ENCODE measurements at regions not wholly inside any gene's neighbourhood (a gene's known extent, or its start where the extent isn't known, plus 50 kb on each side); places are given as distances from the start of the nearest gene placed in this dataset.

GRCh38 chr4:19038231-19038630 is 1016.7 kb upstream of the LCORL start:
- Histone ChIP-seq H3K4me1 (no peaks in the 10 kb centered on the region), H3K9me3 (no peaks in the 10 kb centered on the region), H3K9ac (ENCODE audit: low read depth in 2 of 2, low read length in 2 of 2) (no peak overlapping the region), H3K4me3 (no peak overlapping the region), H3K27ac (no peak overlapping the region), H3K36me3 (no peaks in the 10 kb centered on the region), H3K27me3 (no peaks in the 10 kb centered on the region)
- intact Hi-C loops (cut with DNase I): no loop called here
- TF ChIP-seq CTCF (IDR thresholded peaks at IDR 0.05): no peak
- no peak for DNase-seq

- intact Hi-C loops (cut with DNase I): no loop called here
- Histone ChIP-seq H3K4me1 (no peaks in the 10 kb centered on the region), H3K9ac (ENCODE audit: low read depth in 2 of 2, low read length in 2 of 2) (no peak overlapping the region), H3K27ac (no peak overlapping the region), H3K27me3 (no peaks in the 10 kb centered on the region), H3K9me3 (no peaks in the 10 kb centered on the region), H3K4me3 (no peak overlapping the region), H3K36me3 (no peaks in the 10 kb centered on the region)
- TF ChIP-seq CTCF (IDR thresholded peaks at IDR 0.05): no peak
- DNase-seq: no peak
Observed at GRCh38 chr4:19033816-19034733, 1012.5 kb upstream of the LCORL start.

- Histone ChIP-seq H3K4me3 (no peak overlapping the region), H3K36me3 (no peaks in the 10 kb centered on the region), H3K9me3 (no peaks in the 10 kb centered on the region), H3K9ac (ENCODE audit: low read depth in 2 of 2, low read length in 2 of 2) (no peak overlapping the region), H3K4me1 (no peaks in the 10 kb centered on the region), H3K27me3 (no peaks in the 10 kb centered on the region), H3K27ac (no peak overlapping the region)
- intact Hi-C loops (cut with DNase I): no loop called here
- DNase-seq: no peak
- no peak for TF ChIP-seq CTCF (IDR thresholded peaks at IDR 0.05)
Observed at GRCh38 chr4:19030536-19030935, 1009.0 kb upstream of the LCORL start.

- Histone ChIP-seq H3K27ac (no peak overlapping the region), H3K4me3 (no peak overlapping the region)
- DNase-seq: no peak
Observed at GRCh38 chr4:19030048-19030447, 1008.5 kb upstream of the LCORL start.

GRCh38 chr4:19026281-19026680 is 1004.7 kb upstream of the LCORL start:
- Histone ChIP-seq H3K27me3 (no peaks in the 10 kb centered on the region), H3K4me3 (no peak overlapping the region), H3K36me3 (no peaks in the 10 kb centered on the region), H3K4me1 (no peaks in the 10 kb centered on the region), H3K9ac (ENCODE audit: low read depth in 2 of 2, low read length in 2 of 2) (no peak overlapping the region), H3K9me3 (no peaks in the 10 kb centered on the region), H3K27ac (no peak overlapping the region)
- no peak for TF ChIP-seq CTCF (IDR thresholded peaks at IDR 0.05)
- DNase-seq: no peak
- intact Hi-C loops (cut with DNase I): no loop called here

More at GRCh38 chr4:19030048-19030447, 1008.5 kb upstream of the LCORL start:
- Histone ChIP-seq H3K9me3 (no peaks in the 10 kb centered on the region), H3K4me1 (no peaks in the 10 kb centered on the region), H3K27me3 (no peaks in the 10 kb centered on the region), H3K36me3 (no peaks in the 10 kb centered on the region), H3K9ac (ENCODE audit: low read depth in 2 of 2, low read length in 2 of 2) (no peak overlapping the region)
- no peak for TF ChIP-seq CTCF (IDR thresholded peaks at IDR 0.05)
- intact Hi-C loops (cut with DNase I): no loop called here

Data from colonic mucosa (tissue), 4 donors.